EL (cell line): ENCODE measurements at regions not wholly inside any gene's neighbourhood (a gene's known extent, or its start where the extent isn't known, plus 50 kb on each side); places are given as distances from the start of the nearest gene placed in this dataset.
"Not testable (repeated sequence)": the region's sequence is repeated elsewhere in the genome, so short reads cannot be mapped to it uniquely, and the experiment has no call there.

Source experiments
- DNase-seq: peaks from one replicate; pipeline ENCODE4 v3.0.0-alpha.2; 2016

DNA sequence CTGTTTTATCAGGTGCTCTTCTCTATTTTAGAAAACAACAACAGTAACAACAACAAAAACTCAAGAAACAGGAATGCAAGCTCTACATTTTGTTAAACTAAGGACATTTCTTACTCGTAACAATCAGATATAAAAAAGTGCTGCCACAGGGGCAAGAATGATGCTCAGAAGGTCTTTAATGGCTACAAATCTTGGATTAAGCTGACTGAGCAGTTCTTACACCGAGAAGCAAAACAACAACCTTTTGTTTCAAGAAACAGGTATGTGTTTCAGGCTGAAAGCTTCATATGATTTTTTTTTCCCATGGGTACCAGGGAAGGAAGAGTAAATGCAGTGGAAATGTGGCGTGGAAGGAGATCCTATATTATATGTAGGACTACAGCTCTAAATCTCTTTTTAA, 786.8 kb upstream of the FBXO33 start:
- no peak for DNase-seq

DNA sequence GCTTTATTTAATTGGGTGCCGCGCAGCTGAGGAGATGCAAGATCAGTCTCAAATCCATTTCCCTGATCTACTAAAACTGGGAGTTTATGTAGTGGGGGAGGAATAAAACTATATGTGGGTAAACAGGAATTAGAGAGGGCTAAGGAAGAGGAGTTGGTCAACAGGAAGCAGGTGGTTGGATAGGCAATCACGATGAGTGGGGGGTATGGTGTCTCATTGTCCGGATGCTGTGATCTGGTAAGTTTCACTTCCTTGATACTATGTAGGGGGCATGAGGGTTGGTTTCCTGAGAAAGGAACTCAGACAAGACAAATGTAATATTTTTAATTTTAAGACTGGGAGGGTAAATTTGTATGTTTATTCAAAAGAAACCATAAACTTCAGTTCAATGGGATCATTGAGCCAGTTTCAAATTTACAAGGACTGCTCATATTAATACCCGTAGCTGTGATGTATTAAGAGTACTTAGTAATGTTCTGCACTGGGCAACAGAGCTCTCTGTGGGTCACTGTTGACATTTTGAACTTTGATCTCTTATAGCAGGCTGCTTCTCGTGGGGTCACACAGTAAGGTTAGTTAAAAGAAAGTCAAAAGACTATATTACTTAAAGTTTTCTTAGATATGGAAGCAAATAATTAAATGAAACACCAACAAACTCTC, 786.2 kb upstream of the FBXO33 start:
- no peak for DNase-seq

DNA sequence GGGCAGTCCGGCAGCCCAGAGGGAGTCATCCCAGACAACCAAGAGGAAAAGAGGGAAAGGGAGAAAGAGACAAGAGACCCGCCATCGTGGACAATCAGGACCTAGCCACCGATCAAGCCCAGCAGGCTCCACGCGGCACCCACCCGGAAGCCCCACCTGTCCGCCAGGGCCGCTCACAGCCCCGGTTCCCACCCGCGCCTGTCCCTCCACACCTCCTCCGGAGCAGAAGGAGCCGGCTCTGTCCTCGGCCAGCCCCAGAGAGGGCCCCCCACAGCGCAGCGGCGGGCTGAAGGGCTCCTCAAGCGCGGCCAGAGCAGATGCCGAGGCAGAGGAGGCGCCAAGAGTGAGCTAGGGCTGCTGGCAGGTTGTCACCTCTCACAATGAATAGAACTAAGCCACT, 784.7 kb upstream of the FBXO33 start:
- no peak for DNase-seq

DNA sequence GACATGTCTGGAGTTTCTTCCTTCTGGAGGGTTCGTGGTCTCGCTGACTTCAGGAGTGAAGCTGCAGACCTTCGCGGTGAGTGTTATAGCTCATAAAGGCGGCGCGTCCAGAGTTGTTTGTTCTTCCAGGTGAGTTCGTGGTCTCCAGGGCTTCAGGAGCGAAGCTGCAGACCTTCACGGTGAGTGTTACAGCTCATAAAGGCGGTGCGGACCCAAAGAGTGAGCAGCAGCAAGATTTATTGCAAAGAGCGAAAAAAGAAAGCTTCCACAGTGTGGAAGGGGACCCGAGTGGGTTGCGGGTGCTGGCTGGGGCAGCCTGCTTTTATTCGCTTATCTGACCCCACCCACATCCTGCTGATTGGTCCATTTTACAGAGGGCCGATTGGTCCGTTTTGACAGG, 784.2 kb upstream of the FBXO33 start:
- DNase-seq: not testable (repeated sequence)

DNA sequence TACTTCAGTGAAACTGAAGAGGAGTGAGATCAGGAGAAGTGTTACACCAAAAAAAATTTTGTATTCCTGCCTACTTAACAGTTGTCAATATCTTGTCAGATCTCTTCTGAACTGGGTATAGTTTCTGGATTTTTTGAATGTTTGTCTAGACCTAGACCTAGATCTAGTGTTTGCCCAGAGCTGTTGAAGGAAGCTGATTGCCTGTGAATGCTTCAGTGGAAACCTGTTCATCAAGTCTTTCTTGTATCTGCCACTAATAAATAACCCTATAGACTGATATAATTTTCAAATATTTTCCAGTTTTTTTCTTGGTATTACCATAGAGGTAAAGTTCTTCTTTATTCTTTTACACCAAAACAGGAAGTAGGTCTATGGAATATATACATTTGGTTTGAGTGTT, 781.5 kb upstream of the FBXO33 start:
- DNase-seq: no peak

DNA sequence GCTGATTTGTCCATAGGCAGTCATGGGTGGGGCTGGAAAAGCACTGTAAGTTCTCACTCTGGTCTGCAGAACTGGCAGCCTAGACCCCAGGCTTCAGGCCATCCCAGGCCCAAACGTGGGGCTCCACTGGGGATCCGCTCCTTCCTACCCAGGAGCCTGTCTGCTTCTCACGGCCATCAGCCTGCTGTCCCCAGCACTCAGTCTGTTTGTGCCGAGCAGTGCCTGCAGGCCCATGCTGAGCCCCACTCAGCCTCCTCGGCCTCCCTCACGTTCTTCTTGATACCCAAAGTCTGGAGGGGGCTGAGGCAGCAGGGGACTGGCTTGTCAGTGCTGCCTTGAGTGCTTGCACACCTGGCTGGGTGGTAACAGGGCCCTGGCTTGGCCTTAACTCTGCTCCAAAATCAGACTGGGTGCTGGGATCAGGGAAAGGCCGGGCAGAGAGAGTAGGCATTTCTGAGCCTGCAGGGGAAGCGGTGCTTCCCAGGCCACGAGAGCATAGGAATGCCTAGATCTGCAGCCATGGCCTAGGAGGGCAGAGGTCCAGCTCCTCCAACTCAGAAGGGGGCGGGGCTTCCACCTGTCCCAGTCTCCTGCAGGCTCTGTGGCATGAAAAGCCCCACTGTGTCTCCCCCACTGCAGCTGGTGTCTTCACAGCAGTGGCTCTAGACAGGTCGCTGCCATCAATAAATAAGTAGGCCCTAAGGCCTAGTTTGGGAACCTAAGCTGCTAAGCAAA, 772.4 kb upstream of the FBXO33 start:
- no peak for DNase-seq

DNA sequence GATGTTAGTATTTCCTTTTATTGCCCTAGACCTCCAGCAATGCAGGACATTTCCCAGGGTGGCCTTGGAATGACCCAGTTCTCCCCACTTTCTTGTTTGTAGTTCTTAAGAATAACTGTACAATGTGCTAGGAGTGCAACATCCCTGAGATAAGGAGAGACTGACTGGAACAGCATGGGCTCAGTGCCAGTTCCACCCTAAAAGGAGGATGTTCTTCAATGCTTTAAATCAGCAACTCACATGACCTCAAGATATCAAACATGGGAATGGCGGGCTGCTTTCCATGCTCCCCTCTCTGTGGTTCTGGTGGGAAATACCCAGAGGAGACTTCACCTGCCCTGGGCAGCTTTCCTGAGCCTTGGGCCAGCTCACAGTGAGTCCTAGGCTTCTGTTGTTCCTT, 766.9 kb upstream of the FBXO33 start:
- no peak for DNase-seq

DNA sequence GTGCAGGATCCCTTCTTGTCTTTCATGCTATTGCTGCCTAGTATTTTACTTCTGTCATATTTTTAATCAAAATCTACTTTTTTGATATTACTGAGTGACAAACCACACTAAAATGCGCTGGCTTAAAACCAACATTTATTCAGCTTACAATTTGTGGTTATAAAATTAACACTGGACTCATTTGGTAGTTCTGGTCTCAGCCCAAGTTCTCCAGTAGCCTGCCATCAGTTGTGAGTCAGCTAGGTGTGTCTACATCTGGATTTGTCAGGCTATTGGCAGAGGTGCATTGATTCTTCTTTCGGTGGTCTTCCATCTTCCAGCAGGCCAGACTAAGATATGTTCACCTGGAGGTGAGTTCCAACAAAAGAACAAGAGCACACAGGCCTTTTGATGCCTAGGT, 765.1 kb upstream of the FBXO33 start:
- no peak for DNase-seq

DNA sequence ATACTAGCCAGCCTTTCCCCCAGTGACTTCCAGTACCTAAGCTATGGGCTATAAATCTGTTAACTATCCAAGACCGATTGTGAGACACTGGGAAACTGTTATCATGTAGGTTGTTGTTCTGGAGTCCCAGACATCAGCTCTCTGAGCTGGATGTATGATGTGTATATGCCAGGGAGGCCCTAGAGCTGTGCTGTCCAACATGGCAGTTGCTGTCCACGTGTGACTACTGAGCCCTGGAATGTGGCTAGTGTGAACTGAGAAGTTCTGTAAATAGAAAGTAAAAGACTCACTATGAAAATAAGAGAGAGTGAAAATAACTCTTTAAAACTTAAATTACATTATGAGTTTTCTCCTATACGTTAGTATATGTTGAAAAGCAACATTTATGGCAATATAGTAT, 755.8 kb upstream of the FBXO33 start:
- DNase-seq: no peak

DNA sequence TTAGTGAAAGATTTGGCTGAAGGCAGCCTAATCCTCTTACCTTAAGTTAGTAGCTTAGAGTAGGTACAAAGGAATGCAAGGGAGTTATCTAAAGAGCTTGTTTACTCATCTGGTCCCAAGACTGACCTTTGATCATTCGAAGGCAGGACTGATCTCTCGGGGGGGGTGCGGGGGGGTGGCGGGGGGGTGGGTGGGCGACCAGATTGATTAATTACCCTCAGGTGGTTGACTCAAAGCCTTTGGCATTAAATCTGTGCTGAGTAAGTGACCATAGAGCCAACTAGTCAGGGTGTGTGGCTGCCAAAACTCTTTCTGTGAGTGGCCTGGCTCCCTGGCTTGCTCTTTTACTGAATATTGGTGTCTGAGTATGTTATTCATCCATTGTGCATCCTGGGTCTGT, 731.9 kb upstream of the FBXO33 start:
- DNase-seq: no peak

DNA sequence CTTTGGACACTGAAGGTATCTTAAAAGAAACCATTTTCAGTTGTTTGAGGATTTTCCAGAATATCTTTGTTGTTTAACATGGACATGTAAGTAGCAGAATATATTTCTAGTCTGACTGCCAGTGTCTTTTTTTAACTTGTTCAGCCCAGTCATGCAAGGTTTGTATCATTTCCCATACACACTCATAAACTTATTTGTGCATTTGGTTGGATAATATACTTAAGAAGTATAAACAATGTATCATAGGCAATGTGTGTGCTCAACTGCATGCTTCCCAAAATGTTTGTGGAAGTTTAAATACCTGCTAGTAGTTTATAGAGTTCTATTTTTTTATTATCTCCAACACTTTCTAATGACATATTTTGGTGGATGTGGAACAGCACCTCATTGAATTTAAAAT, 707.4 kb upstream of the FBXO33 start:
- DNase-seq: no peak

DNA sequence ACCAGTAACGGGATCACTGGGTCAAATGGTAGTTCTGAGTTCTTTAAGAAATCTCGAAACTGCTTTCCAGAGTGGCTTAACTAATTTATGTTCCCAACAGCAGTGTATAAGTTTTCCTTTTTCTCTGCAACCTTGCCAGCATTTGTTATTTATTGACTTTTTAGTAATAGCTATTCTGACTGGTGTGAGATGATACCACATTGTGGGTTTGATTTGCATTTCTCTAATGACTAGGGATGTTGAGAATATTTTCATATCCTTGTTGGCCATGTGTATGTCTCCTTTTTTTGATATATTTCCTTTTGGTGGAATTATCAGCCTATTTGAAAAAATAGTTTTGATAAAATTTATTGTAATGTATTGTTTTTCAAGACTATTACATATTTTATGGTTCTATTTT, 701.2 kb upstream of the FBXO33 start:
- DNase-seq: no peak

DNA sequence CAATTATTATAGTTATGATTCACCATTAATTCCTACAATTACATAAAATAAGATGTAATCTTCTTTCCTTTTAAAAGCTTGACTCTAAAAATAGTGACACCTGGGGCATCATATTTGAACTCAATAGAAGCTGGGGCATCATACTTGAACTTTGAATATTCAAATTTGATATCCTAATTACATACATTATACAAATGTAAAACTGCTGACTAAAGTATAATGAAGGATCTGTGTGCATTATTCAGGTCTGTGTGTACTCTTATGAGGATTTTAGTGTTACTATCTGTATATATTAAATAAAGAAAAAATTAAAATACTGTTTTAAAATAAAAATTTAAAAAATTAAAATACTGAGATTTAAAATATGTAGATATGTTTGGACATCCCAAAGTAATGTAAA, 696.9 kb upstream of the FBXO33 start:
- no peak for DNase-seq

DNA sequence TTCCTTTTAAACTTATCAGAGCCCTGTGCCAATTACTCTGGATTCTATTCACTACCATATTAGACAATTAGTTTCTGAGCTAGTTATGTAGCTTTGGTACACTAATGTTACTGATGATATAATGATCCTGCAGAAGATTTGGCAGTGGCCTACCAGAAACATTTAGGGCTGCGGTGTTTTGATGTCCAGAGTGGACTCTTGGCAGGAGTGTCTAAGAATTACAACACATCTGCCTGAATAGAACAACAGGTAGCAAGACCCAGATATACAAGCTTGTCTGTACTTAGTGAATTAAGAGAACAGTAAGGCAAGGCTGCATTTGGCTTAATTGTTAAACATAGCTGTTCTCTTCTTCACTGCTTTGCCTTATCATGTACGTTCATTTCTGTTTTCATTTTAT, 691.6 kb upstream of the FBXO33 start:
- DNase-seq: no peak

DNA sequence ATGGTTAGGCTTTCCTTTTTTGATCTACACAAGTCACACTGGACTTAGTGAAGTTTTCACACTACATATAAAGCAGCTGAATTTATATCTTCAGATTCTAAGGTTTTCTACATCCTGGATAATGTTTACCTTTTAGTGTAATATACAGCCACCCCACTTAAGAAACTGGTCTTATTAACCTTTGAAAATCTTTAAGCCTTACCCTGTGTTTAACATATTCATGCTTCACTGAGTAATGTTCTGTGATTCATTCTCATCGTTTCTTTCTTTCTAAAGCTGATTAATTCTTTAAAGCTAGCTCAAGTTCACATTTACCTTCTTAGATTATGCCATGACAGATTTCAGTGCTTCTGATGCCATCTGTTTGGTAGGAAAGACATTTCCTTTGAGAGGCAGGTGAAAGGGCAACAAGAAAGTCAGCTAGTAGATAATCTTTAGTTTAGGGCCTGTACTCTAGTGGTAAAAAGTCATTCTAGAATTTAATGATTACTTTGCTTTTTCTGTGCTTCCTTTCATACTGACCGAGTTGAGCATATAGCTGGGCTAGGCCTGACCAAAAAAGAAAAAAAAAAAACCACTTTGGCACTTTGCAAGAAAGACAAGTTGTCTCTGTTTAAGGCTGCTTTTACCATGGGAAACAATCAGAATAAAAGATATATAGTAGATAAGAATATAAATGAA, 690.9 kb upstream of the FBXO33 start:
- DNase-seq: no peak

DNA sequence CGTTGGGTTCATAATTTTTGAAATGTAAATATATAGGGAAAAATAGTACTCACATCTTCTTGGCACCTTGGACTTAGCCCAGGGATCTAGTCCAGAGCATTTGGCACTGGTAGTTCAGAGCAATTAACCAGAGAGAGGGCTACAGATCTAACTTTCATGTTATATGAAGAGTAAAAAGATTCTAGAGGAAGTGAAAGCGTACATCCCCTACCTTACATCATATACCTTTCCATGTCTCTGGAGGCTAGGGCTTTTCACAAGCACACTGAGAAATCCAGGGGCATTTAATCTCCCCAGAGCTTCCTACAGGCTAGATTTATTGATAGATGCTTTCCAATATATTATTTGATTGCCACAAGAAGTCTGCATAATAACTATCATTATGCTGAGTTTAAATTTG, 687.5 kb upstream of the FBXO33 start:
- DNase-seq: no peak

DNA sequence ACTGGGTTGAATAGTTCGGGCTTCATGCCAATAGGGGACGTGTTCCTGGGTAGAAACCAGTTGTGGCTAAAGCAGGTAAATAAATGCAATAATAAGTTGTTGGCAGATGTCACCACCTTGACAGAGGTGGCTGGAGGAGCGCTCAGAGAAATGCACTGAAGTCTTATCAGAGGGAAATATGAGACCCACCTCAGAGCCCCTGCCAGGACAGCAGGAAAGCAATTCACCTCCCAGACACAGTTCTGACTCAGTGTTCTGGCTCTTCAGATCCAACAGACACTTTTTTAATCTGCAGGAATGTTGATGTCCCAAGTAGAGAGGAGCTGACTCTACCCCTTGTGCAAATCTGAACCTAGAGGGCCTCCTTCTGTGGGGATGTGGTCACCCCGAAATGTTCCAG, 687.1 kb upstream of the FBXO33 start:
- no peak for DNase-seq

DNA sequence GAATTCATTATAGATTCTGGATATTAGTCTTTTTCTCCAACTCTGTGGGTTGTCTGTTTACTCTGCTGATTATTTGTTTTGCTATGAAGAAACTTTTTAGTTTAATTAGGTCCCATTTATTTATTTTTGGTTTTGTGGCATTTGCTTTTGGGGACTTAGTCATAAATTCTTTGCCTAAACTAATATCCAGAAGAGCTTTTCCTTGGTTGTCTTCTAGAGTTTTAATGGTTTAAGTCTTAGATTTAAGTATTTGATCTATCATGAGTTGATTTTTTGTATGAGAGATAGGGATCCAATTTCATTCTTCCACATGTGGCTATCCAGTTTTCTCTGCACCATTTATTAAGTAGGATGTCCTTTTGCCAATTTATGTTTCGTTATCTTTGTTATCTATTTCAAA, 683.4 kb upstream of the FBXO33 start:
- DNase-seq: no peak

DNA sequence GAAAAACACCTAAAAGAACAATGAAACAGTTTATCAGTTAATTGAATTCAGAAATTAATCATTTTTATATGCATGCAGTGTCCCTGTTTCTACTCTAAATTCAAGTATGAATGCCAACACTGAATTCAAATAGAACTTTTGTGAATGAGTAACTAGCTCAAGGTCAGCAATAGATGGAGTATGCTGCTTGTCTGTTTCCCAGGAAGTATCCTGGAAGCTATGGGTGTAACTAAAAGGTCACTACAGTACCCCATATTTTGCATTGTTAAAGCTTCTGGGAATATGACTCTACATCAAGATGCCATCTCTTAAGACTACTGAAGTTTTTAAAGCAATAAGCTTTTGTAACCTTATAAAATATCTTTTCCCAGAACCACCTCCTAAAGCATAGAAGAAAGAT, 681.4 kb upstream of the FBXO33 start:
- no peak for DNase-seq

DNA sequence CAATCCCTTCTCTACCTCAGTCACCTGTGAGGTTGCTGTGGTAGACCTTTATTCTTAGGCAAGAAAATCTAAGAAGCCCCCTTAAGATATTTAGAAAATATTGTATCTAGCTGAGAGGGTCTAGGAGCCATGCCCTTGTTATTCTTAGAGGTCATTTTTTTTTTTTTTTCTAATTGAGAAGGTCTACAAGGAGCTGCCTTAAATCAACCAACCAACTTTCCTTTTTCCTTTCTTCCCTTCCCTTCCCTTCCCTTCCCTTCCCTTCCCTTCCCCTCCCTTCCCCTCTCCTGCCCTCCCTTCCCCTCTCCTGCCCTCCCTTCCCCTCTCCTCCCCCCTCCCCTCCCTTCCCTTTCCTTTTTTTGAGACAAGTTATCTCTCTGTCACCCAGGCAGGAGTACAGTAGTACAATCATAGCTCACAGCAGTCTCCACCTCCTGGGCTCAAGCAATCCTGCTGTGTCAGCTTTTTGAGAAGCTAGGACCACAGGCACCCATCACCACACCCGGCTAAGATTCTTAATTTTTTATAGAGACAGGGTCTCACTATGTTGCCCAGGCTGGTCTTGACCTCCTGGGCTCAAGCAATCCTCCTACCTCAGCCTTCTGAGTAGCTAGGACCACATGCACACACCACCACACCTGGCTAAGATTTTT, 668.4 kb upstream of the FBXO33 start:
- DNase-seq: no peak

DNA sequence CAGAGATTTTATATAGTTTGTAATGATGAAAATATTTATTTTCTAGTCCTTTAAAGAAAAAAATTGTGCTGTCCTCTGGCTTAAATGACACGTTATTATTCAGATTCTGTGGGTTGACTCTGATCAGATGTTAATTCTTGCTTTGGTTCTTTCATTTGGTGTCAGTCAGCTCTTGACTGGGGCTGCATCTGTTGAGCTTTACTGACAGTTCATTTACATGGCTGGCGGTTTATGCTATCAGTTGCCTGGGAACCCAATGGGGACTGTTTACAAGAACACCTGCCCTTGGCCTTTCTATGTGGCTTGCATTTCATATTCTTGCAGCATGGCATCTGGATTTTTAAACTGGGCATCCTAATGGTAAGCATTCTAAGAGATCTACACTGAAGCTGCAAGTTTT, 667.1 kb upstream of the FBXO33 start:
- DNase-seq: no peak

DNA sequence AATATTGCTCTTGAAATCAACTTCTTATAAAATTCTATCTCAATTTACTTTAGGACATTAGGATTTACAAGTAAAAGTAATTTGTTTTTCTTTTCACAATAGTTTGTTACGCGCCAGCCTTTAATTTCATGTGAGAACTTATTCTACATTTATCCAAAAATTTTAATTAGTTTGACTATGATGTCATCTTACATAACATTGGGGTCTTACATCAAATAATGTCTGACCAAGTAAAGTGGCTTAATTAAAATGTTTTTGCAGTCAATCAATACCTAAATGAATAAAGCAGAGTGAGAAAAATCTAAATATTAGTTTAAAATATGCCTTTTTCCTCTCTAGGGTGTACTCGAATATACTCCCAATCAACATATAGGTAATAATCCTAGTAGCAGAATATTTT, 666.2 kb upstream of the FBXO33 start:
- DNase-seq: no peak

DNA sequence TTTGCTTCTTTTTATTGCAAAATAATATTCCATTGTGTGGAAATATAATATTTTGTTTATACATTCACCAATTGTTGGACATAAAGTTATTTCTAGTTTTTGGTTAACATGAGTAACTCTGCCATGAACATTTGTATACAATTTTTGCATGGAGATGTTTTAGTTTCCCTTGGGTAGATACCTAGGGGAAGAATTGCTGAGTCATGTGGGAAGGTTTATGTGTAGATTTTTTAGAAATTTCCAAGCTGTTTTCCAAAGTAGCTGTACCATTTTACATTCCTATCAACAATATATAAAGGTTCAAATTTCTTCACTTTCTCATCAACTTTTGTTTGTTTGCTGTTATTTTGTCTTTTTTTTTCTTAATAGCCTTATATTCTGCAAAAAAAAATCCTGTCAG, 664.7 kb upstream of the FBXO33 start:
- no peak for DNase-seq

DNA sequence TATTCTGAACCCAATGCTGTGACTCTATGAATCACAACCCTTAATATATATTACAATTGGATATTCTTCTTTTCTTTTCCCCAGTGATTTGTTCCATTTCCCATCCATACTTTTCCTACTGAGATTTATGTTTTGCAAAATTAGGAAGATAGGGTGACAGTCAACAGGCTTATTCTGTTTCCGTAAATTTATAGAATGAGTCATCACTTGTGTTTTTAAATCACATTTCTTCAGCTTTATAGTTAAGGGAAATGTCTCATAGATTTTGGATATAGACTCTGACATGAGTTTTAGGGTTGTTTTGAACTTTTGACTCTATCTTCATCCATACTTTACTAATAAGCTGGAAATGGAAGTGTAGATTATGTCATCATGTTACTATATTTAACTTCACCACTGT, 661.6 kb upstream of the FBXO33 start:
- DNase-seq: no peak
